Breast epithelium (tissue), 3 donors: ENCODE measurements at regions not wholly inside any gene's neighbourhood (a gene's known extent, or its start where the extent isn't known, plus 50 kb on each side); places are given as distances from the start of the nearest gene placed in this dataset.

Experiments
- POLR2A ChIP-seq: fragments of 450-650 bp; IDR thresholded peaks from one replicate; pipeline ENCODE4 v1.6.1; 2016; ENCODE audit warnings: antibody characterized with exemption, mild to moderate bottlenecking, moderate library complexity
- TF ChIP-seq, protein P1 (sequence below), 3 donors: fragments of 450-650 bp; IDR thresholded peaks; one replicate each; pipeline ENCODE4 v1.5.1; 2016 to 2017; ENCODE audit warnings: antibody characterized with exemption in 3 of 3, mild to moderate bottlenecking in 3 of 3, moderate library complexity in 3 of 3

DNA sequence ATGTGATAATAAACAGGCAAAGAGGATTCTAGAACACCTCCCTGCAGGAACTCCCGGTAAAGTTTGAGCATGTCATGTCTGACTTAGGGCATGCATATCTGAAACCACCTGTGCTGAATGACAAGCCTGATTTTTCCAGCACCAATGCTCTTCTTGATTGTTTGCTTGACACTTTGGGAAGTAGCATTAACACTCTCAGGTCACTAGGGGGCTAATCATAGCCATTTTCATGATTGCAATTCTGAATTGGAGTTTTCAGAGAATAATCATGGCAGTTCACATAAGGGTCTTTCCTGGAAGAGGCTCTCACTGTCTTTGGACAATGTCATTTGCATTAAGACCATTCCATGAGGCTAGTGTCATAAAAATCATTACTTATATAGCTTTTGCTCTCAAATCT lies 234.4 kb upstream of the MTNR1B start:
- TF ChIP-seq, protein P1, sequence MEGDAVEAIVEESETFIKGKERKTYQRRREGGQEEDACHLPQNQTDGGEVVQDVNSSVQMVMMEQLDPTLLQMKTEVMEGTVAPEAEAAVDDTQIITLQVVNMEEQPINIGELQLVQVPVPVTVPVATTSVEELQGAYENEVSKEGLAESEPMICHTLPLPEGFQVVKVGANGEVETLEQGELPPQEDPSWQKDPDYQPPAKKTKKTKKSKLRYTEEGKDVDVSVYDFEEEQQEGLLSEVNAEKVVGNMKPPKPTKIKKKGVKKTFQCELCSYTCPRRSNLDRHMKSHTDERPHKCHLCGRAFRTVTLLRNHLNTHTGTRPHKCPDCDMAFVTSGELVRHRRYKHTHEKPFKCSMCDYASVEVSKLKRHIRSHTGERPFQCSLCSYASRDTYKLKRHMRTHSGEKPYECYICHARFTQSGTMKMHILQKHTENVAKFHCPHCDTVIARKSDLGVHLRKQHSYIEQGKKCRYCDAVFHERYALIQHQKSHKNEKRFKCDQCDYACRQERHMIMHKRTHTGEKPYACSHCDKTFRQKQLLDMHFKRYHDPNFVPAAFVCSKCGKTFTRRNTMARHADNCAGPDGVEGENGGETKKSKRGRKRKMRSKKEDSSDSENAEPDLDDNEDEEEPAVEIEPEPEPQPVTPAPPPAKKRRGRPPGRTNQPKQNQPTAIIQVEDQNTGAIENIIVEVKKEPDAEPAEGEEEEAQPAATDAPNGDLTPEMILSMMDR (IDR thresholded peaks at IDR 0.05), result no peak
- TF ChIP-seq POLR2A, result no peak
